Smooth muscle cell (in vitro differentiated cells): ENCODE measurements at regions not wholly inside any gene's neighbourhood (a gene's known extent, or its start where the extent isn't known, plus 50 kb on each side); places are given as distances from the start of the nearest gene placed in this dataset.
"Not testable (repeated sequence)": the region's sequence is repeated elsewhere in the genome, so short reads cannot be mapped to it uniquely, and the experiment has no call there.

Experiments used
- DNase-seq: peaks from one replicate; lab custom pipeline; 2025; ENCODE audit not compliant: unreplicated experiment; lab: John Stamatoyannopoulos, UW
- H2AFZ ChIP-seq: fragments of 200-600 bp; sonication (generic); 2 replicates; pipeline ENCODE4 v1.6.0; 2016; ENCODE audit warnings: antibody characterized with exemption, low read depth, mild to moderate bottlenecking
- H3F3A ChIP-seq: fragments of 200-600 bp; sonication (generic); 2 replicates; pipeline ENCODE4 v1.6.0; 2017; ENCODE audit warnings: antibody characterized with exemption, low read depth
- H3K27ac ChIP-seq: fragments of 200-600 bp; sonication (generic); 2 replicates; pipeline ENCODE4 v1.5.1; 2016; ENCODE audit warnings: low read depth, mild to moderate bottlenecking
- H3K27me3 ChIP-seq: fragments of 200-600 bp; sonication (generic); 2 replicates; pipeline ENCODE4 v1.6.1; 2016; ENCODE audit warnings: low read depth, mild to moderate bottlenecking
- H3K36me3 ChIP-seq: fragments of 200-600 bp; sonication (generic); 2 replicates; pipeline ENCODE4 v1.5.1; 2016; ENCODE audit warnings: low read depth
- H3K4me1 ChIP-seq: fragments of 200-600 bp; sonication (generic); 2 replicates; pipeline ENCODE4 v1.5.1; 2016; ENCODE audit warnings: low read depth
- H3K4me2 ChIP-seq: fragments of 200-600 bp; sonication (generic); 2 replicates; pipeline ENCODE4 v1.6.0; 2016; ENCODE audit warnings: mild to moderate bottlenecking
- H3K4me3 ChIP-seq: fragments of 200-600 bp; sonication (generic); 2 replicates; pipeline ENCODE4 v1.5.1; 2016; ENCODE audit warnings: mild to moderate bottlenecking
- H3K79me2 ChIP-seq: fragments of 200-600 bp; sonication (generic); 2 replicates; pipeline ENCODE4 v1.6.0; 2016; ENCODE audit warnings: low read depth, mild to moderate bottlenecking
- H3K9ac ChIP-seq: fragments of 200-600 bp; sonication (generic); 2 replicates; pipeline ENCODE4 v1.6.0; 2016; ENCODE audit warnings: low read depth
- H3K9me3 ChIP-seq: fragments of 200-600 bp; sonication (generic); replicated peaks from 2 replicates; pipeline ENCODE4 v1.5.1; 2016; ENCODE audit warnings: low read depth
- H4K20me1 ChIP-seq: fragments of 200-600 bp; sonication (generic); 2 replicates; pipeline ENCODE4 v1.6.0; 2016; ENCODE audit warnings: low read depth
- WGBS: methylation state at CpG from one replicate; pipeline ENCODE4 v1.1.7; 2016; ENCODE audit warnings: low lambda C conversion rate; 5-methylcytosine and 5-hydroxymethylcytosine counted together
- TF ChIP-seq, protein P1 (sequence below): fragments of 200-600 bp; sonication (generic); IDR thresholded peaks from 2 replicates; pipeline ENCODE4 v1.5.1; 2017; ENCODE audit warnings: borderline replicate concordance, mild to moderate bottlenecking, antibody characterized with exemption; ENCODE audit not compliant: insufficient read depth, poor library complexity, severe bottlenecking

DNA sequence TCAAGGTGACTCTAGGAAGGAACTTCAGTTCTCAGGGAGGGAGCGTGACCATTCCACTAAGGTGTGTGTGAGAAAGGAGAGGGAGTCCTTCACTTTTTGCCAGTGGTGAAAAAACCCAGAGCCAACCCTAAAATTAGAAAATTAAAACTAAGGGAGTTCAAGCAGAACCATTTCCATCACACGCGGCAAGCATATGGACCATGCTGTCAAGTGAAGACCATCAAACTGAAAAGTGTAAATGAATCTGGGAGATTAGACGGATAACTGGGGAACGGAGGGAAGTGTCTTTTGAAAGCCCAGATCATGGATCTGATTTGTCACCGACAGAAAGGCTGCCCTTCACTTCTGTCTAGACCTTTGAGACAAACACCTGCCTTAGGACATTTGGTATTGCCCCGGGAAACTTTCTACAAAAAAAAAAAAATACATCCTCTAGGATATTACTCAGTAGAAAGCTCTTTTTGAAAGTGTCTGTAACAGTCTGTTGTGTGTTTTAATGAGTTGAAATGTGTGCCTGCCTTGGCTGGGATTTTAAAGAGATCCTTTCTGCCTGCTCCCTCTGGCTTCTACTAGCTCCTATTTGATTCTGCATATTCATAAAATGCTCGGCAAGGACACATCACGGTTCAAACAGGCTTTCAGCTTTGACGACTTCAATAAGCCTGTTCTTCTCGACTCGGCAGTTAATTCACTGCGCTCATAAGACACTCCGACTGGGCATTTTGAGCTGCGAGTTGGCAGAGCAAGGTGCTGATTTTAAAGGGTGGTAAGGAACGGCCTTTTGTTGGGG is 81.4 kb upstream of the ERCC4 start:
- Histone ChIP-seq H3K4me2 (no peak overlapping the region), H3K27ac (no peak overlapping the region)

DNA sequence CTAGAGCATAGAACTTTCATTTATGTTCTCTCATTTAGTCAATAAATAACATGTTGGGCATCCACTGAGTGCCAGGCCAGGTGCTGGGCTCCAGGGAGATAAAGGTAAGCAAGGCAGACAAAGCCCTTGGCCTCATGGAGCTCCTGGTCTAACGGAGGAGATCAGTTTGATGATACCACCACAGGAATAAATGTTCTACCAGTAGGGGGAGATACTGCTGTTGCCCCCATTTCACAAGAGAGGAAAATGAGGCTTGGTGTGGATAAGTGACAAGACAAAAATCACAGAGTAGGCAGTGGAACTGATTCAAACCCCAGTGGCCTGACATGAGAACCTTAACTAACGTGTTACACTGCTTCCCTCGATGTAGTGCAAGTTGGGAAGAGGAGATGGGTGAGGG is 80.4 kb upstream of the ERCC4 start:
- TF ChIP-seq, protein P1, sequence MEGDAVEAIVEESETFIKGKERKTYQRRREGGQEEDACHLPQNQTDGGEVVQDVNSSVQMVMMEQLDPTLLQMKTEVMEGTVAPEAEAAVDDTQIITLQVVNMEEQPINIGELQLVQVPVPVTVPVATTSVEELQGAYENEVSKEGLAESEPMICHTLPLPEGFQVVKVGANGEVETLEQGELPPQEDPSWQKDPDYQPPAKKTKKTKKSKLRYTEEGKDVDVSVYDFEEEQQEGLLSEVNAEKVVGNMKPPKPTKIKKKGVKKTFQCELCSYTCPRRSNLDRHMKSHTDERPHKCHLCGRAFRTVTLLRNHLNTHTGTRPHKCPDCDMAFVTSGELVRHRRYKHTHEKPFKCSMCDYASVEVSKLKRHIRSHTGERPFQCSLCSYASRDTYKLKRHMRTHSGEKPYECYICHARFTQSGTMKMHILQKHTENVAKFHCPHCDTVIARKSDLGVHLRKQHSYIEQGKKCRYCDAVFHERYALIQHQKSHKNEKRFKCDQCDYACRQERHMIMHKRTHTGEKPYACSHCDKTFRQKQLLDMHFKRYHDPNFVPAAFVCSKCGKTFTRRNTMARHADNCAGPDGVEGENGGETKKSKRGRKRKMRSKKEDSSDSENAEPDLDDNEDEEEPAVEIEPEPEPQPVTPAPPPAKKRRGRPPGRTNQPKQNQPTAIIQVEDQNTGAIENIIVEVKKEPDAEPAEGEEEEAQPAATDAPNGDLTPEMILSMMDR: no peak
- Histone ChIP-seq H3K27ac (no peak overlapping the region), H3K79me2 (no peaks in the 10 kb centered on the region), H3K4me3 (no peak overlapping the region), H3K36me3 (no peaks in the 10 kb centered on the region), H3K4me1 (no peaks in the 10 kb centered on the region), H3K27me3 (no peaks in the 10 kb centered on the region), H3K9ac (no peak overlapping the region), H4K20me1 (no peaks in the 10 kb centered on the region), H2AFZ (no peak overlapping the region), H3F3A (no peaks in the 10 kb centered on the region), H3K4me2 (no peak overlapping the region), H3K9me3 (no peaks in the 10 kb centered on the region)
- DNase-seq: no peak
- 95% methylated on average over 3 of the region's 3 CpGs for WGBS

More for the DNA sequence above, 81.4 kb upstream of the ERCC4 start:
- TF ChIP-seq, protein P1: no peak
- H3K27me3 ChIP-seq: no peaks in the 10 kb centered on the region
- no peaks in the 10 kb centered on the region for H3F3A ChIP-seq
- no peak for DNase-seq
- H3K9ac ChIP-seq: no peak overlapping the region
- no peaks in the 10 kb centered on the region for H3K36me3 ChIP-seq
- H3K9me3 ChIP-seq: no peaks in the 10 kb centered on the region
- H3K4me3 ChIP-seq: no peak overlapping the region
- H3K4me1 ChIP-seq: no peaks in the 10 kb centered on the region
- H3K79me2 ChIP-seq: no peaks in the 10 kb centered on the region
- 88% methylated on average over 16 of the region's 16 CpGs for WGBS
- no peak overlapping the region for H2AFZ ChIP-seq
- no peaks in the 10 kb centered on the region for H4K20me1 ChIP-seq

DNA sequence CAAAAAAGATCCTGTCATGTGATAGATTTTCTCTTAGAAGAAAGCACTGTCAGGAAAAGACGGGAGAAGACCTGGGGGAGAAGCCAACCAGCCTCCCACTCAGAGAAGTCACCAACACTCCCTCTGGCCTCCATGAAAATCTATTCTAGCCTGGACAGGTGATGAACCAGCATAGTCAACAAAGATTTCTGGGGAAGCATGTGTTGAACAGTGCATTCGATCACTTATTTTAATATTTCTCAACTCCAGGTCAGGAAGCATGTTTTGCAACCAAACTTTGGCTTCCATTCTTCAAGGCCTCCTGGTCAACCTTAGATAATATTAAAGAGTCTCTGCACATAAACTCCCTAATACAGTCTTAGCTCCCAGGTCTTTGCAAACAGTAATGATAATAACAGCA is 74.7 kb upstream of the ERCC4 start:
- no peak for DNase-seq
- TF ChIP-seq, protein P1: no peak
- H3K27me3 ChIP-seq: no peaks in the 10 kb centered on the region
- no peaks in the 10 kb centered on the region for H3F3A ChIP-seq
- no peak overlapping the region for H3K9ac ChIP-seq
- H3K79me2 ChIP-seq: no peaks in the 10 kb centered on the region
- no peak overlapping the region for H3K27ac ChIP-seq
- no peaks in the 10 kb centered on the region for H3K4me1 ChIP-seq
- H3K36me3 ChIP-seq: no peaks in the 10 kb centered on the region
- H3K4me3 ChIP-seq: no peak overlapping the region
- H3K9me3 ChIP-seq: no peaks in the 10 kb centered on the region
- H4K20me1 ChIP-seq: no peaks in the 10 kb centered on the region
- no peak overlapping the region for H3K4me2 ChIP-seq
- WGBS: 84% methylated on average over 2 of the region's 2 CpGs
- H2AFZ ChIP-seq: no peak overlapping the region

DNA sequence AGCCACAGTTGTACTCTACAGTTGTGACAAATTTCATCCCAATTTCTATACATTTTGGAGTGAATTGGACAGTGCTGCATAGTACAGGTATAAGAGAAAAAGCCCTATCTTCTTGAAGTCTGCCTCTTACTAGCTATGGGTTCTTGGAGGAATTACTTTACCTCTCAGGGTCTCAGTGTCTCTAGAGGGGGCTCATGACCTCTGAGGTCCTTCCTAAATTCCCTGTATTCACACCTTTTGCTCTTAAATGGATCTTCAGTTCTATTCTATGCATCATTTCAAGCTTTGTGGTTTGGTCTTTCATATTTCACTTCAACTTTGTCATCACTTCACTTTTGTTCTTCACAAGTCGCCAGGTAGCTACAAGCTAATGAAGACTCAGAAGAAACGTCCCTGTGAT is 71.2 kb upstream of the ERCC4 start:
- no peak overlapping the region for H3K4me3 ChIP-seq
- no peaks in the 10 kb centered on the region for H3K36me3 ChIP-seq
- H3K4me1 ChIP-seq: no peaks in the 10 kb centered on the region
- no peaks in the 10 kb centered on the region for H3K9me3 ChIP-seq
- H3K79me2 ChIP-seq: no peaks in the 10 kb centered on the region
- DNase-seq: no peak
- 86% methylated on average over 2 of the region's 2 CpGs for WGBS
- H4K20me1 ChIP-seq: no peaks in the 10 kb centered on the region
- H3K9ac ChIP-seq: no peak overlapping the region
- H3F3A ChIP-seq: no peaks in the 10 kb centered on the region
- no peaks in the 10 kb centered on the region for H3K27me3 ChIP-seq
- no peak overlapping the region for H2AFZ ChIP-seq
- TF ChIP-seq, protein P1: no peak
- H3K27ac ChIP-seq: no peak overlapping the region
- no peak overlapping the region for H3K4me2 ChIP-seq

DNA sequence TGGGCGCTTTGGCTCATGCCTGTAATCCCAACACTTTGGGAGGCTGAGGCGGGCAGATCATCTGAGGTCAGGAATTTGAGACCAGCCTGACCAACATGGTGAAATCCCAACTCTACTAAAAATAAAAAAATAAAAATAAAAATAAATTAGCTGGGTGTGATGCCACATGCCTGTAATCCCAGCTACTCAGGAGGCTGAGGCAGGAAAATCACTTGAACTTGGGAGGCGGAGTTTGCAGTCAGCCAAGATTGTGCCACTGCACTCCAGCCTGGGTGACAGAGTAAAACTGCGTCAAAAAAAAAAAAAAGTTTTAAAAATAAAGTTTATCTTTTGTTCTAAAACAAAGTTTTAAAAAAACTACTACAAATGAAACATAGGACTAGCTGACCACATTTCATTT is 69.8 kb upstream of the ERCC4 start:
- H3K36me3 ChIP-seq, H3K9ac ChIP-seq, H3K4me3 ChIP-seq, H3K4me2 ChIP-seq, H3K27me3 ChIP-seq, H3K4me1 ChIP-seq, H3K79me2 ChIP-seq, H4K20me1 ChIP-seq, H3F3A ChIP-seq, H2AFZ ChIP-seq, H3K9me3 ChIP-seq, H3K27ac ChIP-seq, DNase-seq: not testable (repeated sequence)
- WGBS: 79% methylated on average over 3 of the region's 4 CpGs
